ENCODE measurements at regions not wholly inside any gene's neighbourhood (a gene's known extent, or its start where the extent isn't known, plus 50 kb on each side); places are given as distances from the start of the nearest gene placed in this dataset.

DNA sequence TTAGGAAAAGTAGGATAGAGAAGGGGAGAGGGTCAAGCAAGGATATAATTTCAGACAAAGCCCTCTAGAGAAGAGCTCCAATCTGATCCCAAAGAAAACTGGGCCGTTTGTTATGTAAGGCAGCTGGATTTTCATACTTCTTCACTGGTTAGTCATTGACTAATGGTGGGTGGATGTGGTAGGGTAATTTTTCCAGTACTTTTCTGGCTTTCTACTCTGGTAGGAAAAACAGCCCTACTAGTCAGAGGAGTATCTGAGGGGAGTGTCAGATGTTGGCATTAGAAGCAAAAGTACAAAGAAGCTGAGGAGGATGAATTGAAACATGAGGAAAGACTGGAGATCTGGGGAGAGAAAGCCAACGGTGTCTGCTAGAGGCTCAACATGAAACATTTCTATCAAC is 145.3 kb downstream of the TNFSF18 start:
- peak; percentile 50 for DNase-seq (ENCODE audit: low read depth)
- TF ChIP-seq, protein P1, sequence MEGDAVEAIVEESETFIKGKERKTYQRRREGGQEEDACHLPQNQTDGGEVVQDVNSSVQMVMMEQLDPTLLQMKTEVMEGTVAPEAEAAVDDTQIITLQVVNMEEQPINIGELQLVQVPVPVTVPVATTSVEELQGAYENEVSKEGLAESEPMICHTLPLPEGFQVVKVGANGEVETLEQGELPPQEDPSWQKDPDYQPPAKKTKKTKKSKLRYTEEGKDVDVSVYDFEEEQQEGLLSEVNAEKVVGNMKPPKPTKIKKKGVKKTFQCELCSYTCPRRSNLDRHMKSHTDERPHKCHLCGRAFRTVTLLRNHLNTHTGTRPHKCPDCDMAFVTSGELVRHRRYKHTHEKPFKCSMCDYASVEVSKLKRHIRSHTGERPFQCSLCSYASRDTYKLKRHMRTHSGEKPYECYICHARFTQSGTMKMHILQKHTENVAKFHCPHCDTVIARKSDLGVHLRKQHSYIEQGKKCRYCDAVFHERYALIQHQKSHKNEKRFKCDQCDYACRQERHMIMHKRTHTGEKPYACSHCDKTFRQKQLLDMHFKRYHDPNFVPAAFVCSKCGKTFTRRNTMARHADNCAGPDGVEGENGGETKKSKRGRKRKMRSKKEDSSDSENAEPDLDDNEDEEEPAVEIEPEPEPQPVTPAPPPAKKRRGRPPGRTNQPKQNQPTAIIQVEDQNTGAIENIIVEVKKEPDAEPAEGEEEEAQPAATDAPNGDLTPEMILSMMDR (IDR thresholded peaks at IDR 0.05; ENCODE audit: insufficient read depth, low read length): no peak

DNA sequence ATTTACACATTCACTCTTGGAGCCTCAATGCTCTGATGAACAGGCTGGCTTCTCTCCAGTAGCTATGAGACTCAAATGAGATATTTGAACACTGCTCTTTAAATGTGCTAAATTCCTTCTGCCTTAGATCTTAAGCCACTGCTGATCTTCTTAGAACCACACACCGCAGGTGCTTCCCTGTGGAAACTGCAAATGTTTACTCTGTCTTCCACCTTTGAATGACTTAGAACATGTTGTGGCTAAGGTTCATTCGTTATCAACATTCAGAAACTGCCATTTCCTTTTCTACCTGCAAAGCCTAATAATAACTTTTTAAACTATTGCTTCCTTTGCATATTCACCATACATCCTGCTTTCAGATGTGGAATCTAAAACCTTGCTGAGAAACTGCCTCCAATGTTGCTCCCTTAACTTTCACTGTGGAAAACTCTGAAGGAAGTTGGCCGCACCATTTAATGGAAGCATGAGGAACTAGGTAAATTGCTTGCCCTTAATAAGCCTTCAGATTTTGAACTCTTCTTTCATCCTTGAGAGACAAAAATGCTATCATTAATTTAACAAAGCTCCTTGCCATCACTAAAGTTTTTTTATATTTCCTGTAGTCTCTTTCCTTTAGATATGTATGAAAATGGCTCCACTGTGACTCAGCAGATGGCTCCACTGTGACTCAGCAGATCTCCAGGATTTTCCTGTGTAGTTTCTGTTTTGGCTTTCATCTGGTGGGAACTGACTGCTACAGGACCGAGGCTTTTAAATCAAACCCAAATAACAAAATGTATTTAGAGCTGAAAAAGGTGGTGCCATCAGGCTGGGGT is 143.8 kb downstream of the TNFSF18 start:
- peak; percentile 71 for DNase-seq (ENCODE audit: low read depth)
- no peak overlapping the region for H3K4me3 ChIP-seq (ENCODE audit: low read depth, low read length)
- TF ChIP-seq, protein P1 (IDR thresholded peaks at IDR 0.05; ENCODE audit: insufficient read depth, low read length): no peak

More for the DNA sequence above, 145.3 kb downstream of the TNFSF18 start:
- no peak overlapping the region for H3K4me3 ChIP-seq (ENCODE audit: low read depth, low read length)

DNA sequence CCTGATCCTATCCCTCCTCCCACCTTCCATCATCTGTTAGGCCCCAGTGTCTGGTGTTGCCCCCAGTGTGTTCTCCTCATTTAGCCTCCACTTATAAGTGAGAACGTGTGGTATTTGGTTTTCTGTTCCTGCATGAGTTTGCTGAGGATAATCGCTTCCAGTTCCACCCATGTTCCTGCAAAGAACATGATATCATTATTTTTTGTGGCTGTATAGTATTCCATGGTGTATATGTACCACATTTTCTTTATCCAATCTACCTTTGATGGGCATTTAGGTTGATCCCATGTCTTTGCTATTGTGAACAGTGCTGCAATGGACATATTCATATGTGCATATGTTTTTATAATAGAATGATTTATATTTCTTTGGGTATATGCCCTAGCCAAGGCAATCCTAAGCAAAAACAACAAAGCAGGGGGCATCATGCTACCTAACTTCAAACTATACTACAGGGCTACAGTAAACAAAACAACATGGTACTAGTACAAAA is 142.9 kb downstream of the TNFSF18 start:
- H3K4me3 ChIP-seq (ENCODE audit: low read depth, low read length): no peak overlapping the region
- TF ChIP-seq, protein P1 (IDR thresholded peaks at IDR 0.05; ENCODE audit: insufficient read depth, low read length): no peak
- no peak for DNase-seq (ENCODE audit: low read depth)

DNA sequence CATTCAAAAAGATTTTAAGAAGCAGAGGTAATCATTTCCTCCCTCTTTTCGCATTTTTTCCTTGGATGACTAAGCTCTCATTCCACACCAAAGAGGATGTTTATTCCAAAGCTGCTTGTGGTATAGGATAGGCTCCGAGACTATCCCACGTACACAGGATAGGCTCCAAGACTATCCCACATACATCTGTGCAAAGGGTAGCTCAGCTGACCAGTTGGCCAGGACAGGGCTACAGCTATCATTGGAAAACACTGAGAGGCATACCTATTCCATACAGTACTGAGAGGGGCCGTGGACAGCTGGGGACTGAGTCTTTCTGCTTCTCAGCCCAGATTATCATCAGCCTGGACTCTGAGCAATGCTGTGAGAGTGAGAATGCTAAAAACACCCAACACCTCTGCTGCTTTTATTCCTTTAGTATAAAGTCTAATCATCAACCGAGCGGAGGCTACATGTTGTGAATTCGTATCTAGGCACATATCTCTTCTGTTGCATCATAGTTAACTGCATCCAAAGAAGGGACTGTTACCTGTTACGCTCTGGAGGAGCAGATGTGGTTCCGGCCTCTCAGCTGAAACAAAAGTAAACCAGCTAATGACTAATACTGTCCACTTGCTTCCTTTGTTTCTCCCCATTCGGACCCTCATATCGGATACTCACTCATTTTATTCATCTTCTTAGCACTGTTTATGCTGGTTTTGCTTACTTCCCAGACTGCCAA is 141.0 kb downstream of the TNFSF18 start:
- no peak overlapping the region for H3K4me3 ChIP-seq (ENCODE audit: low read depth, low read length)
- TF ChIP-seq, protein P1 (IDR thresholded peaks at IDR 0.05; ENCODE audit: insufficient read depth, low read length): no peak
- DNase-seq (ENCODE audit: low read depth): peak; percentile 94

DNA sequence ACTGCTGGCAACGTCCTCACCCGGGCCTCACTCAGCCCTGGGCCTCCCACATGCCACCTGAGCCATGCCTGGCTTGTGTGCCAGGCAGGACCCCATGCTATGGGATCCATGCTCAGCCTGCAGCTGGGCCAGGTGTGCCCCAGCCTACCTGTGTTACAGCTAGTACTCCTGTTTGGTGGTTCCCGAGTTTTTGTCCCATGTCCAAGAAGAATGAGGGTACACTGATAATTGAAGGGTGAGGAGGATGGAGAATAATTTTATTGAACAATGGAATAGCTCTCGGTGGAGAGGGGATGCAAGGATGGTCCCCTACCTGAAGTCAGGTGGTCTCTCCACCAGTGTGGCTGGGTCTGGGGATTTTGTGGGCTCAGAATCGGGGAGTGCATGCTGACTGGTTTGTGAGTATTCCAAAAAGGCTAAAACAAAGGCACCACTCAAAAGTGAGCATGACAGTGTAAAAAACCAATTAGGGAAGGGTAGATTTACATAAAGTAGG is 137.9 kb downstream of the TNFSF18 start:
- H3K4me3 ChIP-seq (ENCODE audit: low read depth, low read length): no peak overlapping the region
- TF ChIP-seq, protein P1 (IDR thresholded peaks at IDR 0.05; ENCODE audit: insufficient read depth, low read length): no peak
- no peak for DNase-seq (ENCODE audit: low read depth)

DNA sequence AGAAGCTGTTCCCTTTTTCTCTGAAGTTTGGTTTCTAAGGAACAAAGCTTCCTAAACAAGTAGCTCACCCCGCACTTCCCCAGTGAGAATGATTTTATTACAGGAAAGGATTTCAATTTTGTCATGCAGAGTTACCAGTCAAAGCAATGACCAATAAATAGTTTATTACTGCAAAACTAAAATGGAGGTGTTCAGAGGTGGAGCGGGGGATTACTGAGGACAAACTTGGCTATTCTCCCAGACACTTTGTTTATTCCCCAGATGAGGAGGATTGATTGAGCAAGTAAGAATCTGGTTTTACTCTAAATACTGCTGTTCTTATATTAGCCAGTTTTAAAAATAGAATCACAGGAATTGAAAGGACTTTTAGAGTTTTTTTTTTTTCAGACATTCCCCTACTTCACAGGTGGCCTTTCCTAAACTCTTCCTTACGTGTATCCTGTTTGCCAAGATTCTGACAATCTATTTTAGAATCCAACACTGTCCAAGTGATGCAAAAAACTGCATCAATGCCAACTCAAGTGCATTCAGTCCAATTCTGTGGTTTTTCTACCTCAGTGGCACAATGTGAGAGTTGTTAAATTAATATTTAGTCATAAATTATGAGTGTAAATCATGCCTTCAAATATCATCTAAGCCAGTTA is 136.1 kb downstream of the TNFSF18 start:
- TF ChIP-seq, protein P1 (IDR thresholded peaks at IDR 0.05; ENCODE audit: insufficient read depth, low read length): no peak
- no peak overlapping the region for H3K4me3 ChIP-seq (ENCODE audit: low read depth, low read length)
- peak; percentile 72 for DNase-seq (ENCODE audit: low read depth)
